ENCODE measurements at regions not wholly inside any gene's neighbourhood (a gene's known extent, or its start where the extent isn't known, plus 50 kb on each side); places are given as distances from the start of the nearest gene placed in this dataset.

GRCh38 chr2:5563411-5563810 lies 128.8 kb upstream of the SOX11 start:
- ATAC-seq (ENCODE audit: insufficient read depth, low read depth): no peak
- H3K9ac ChIP-seq (ENCODE audit: low read depth, low read length): no peak overlapping the region

DNA sequence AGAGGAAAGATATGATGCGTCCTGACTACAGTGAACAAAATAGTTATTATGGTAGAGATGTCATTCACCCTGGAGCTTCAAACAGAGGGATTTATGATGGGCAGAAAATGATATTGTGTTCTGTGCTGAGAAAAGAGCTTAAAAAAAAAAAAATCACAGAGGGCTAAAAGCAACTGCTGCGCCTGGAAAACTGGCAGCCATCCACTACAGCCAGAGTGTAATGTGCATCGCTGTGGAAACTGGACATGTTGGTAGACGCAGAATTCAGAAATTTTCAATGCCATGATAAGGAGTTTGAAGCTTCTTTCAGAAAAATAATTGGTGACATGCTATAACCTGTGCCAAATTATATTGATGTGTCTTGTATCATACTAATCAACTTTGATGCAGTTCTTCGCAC lies 122.9 kb upstream of the SOX11 start:
- H4K20me1 ChIP-seq (ENCODE audit: insufficient read depth, low read length): no peaks in the 10 kb centered on the region
- ATAC-seq (ENCODE audit: insufficient read depth, low read depth): no peak
- TF ChIP-seq, protein P1, sequence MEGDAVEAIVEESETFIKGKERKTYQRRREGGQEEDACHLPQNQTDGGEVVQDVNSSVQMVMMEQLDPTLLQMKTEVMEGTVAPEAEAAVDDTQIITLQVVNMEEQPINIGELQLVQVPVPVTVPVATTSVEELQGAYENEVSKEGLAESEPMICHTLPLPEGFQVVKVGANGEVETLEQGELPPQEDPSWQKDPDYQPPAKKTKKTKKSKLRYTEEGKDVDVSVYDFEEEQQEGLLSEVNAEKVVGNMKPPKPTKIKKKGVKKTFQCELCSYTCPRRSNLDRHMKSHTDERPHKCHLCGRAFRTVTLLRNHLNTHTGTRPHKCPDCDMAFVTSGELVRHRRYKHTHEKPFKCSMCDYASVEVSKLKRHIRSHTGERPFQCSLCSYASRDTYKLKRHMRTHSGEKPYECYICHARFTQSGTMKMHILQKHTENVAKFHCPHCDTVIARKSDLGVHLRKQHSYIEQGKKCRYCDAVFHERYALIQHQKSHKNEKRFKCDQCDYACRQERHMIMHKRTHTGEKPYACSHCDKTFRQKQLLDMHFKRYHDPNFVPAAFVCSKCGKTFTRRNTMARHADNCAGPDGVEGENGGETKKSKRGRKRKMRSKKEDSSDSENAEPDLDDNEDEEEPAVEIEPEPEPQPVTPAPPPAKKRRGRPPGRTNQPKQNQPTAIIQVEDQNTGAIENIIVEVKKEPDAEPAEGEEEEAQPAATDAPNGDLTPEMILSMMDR (IDR thresholded peaks at IDR 0.05; ENCODE audit: borderline replicate concordance, extremely low read depth, low read length, poor library complexity, severe bottlenecking): no peak
- no peak for TF ChIP-seq EZH2 (IDR thresholded peaks at IDR 0.05; ENCODE audit: borderline replicate concordance, low read depth, low read length, severe bottlenecking)

More at GRCh38 chr2:5563411-5563810, 128.8 kb upstream of the SOX11 start:
- H3K36me3 ChIP-seq (ENCODE audit: insufficient read depth, low read length): no peaks in the 10 kb centered on the region
- no peak overlapping the region for H3K4me3 ChIP-seq (ENCODE audit: low read depth in 1 of 2, low read length in 2 of 2)
- TF ChIP-seq, protein P1 (IDR thresholded peaks at IDR 0.05; ENCODE audit: borderline replicate concordance, extremely low read depth, low read length, poor library complexity, severe bottlenecking): no peak
- TF ChIP-seq EZH2 (IDR thresholded peaks at IDR 0.05; ENCODE audit: borderline replicate concordance, low read depth, low read length, severe bottlenecking): no peak
- no peak overlapping the region for H3K4me2 ChIP-seq (ENCODE audit: insufficient read depth, low read length)
- DNase-seq: no peak
- no peaks in the 10 kb centered on the region for H3K79me2 ChIP-seq (ENCODE audit: insufficient read depth, low read length)
- H3K9me3 ChIP-seq (ENCODE audit: insufficient read depth, low read length, severe bottlenecking): no peaks in the 10 kb centered on the region
- no peaks in the 10 kb centered on the region for H3K4me1 ChIP-seq (ENCODE audit: insufficient read depth, low read length)
- no peak overlapping the region for H3K27ac ChIP-seq (ENCODE audit: low read length)
- H2AFZ ChIP-seq (ENCODE audit: low read depth, low read length): no peak overlapping the region
- H3K27me3 ChIP-seq (ENCODE audit: insufficient read depth, low read length, poor library complexity): no peaks in the 10 kb centered on the region
- no peaks in the 10 kb centered on the region for H4K20me1 ChIP-seq (ENCODE audit: insufficient read depth, low read length)

GRCh38 chr2:5576015-5576414 lies 116.2 kb upstream of the SOX11 start:
- H3K27me3 ChIP-seq (ENCODE audit: insufficient read depth, low read length, poor library complexity): no peaks in the 10 kb centered on the region
- H3K9ac ChIP-seq (ENCODE audit: low read depth, low read length): no peak overlapping the region
- no peaks in the 10 kb centered on the region for H3K9me3 ChIP-seq (ENCODE audit: insufficient read depth, low read length, severe bottlenecking)
- no peaks in the 10 kb centered on the region for H3K79me2 ChIP-seq (ENCODE audit: insufficient read depth, low read length)
- H4K20me1 ChIP-seq (ENCODE audit: insufficient read depth, low read length): no peaks in the 10 kb centered on the region
- no peaks in the 10 kb centered on the region for H3K36me3 ChIP-seq (ENCODE audit: insufficient read depth, low read length)
- no peak for DNase-seq
- no peak overlapping the region for H3K27ac ChIP-seq (ENCODE audit: low read length)
- TF ChIP-seq, protein P1 (IDR thresholded peaks at IDR 0.05; ENCODE audit: borderline replicate concordance, extremely low read depth, low read length, poor library complexity, severe bottlenecking): no peak
- TF ChIP-seq EZH2 (IDR thresholded peaks at IDR 0.05; ENCODE audit: borderline replicate concordance, low read depth, low read length, severe bottlenecking): no peak
- no peak overlapping the region for H3K4me2 ChIP-seq (ENCODE audit: insufficient read depth, low read length)
- no peak overlapping the region for H3K4me3 ChIP-seq (ENCODE audit: low read depth in 1 of 2, low read length in 2 of 2)
- no peak for ATAC-seq (ENCODE audit: insufficient read depth, low read depth)
- no peak overlapping the region for H2AFZ ChIP-seq (ENCODE audit: low read depth, low read length)
- H3K4me1 ChIP-seq (ENCODE audit: insufficient read depth, low read length): no peaks in the 10 kb centered on the region

More for the DNA sequence above, 122.9 kb upstream of the SOX11 start:
- H3K4me1 ChIP-seq (ENCODE audit: insufficient read depth, low read length): no peaks in the 10 kb centered on the region
- no peak for DNase-seq
- H3K79me2 ChIP-seq (ENCODE audit: insufficient read depth, low read length): no peaks in the 10 kb centered on the region
- no peaks in the 10 kb centered on the region for H3K9me3 ChIP-seq (ENCODE audit: insufficient read depth, low read length, severe bottlenecking)
- H3K9ac ChIP-seq (ENCODE audit: low read depth, low read length): no peak overlapping the region
- H3K4me3 ChIP-seq (ENCODE audit: low read depth in 1 of 2, low read length in 2 of 2): no peak overlapping the region
- no peak overlapping the region for H3K4me2 ChIP-seq (ENCODE audit: insufficient read depth, low read length)
- H3K27me3 ChIP-seq (ENCODE audit: insufficient read depth, low read length, poor library complexity): no peaks in the 10 kb centered on the region
- no peaks in the 10 kb centered on the region for H3K36me3 ChIP-seq (ENCODE audit: insufficient read depth, low read length)
- H2AFZ ChIP-seq (ENCODE audit: low read depth, low read length): no peak overlapping the region
- no peak overlapping the region for H3K27ac ChIP-seq (ENCODE audit: low read length)

DNA sequence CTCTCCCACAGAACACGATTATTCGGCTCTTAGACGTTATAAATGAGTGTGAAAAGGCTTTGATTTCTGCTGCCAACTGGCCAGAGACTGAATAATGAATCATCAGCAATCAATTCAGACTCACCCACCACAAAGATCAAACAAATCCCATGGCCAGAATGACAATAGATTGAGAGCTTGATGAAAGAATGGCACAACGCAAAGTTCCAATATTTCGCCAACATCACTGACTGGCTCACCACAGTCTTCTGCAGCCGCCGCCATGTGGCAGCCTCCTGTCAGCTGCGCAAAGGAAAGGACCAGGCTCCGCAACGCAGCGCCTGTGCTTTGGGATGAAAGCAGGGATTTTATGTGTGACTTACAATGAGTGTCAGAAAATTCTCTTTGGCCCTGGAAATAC lies 104.4 kb upstream of the SOX11 start:
- ATAC-seq (ENCODE audit: insufficient read depth, low read depth) (no peak), DNase-seq (no peak)
- Histone ChIP-seq H3K4me1 (ENCODE audit: insufficient read depth, low read length) (no peaks in the 10 kb centered on the region), H3K4me2 (ENCODE audit: insufficient read depth, low read length) (no peak overlapping the region), H3K36me3 (ENCODE audit: insufficient read depth, low read length) (no peaks in the 10 kb centered on the region), H4K20me1 (ENCODE audit: insufficient read depth, low read length) (no peaks in the 10 kb centered on the region), H2AFZ (ENCODE audit: low read depth, low read length) (no peak overlapping the region), H3K79me2 (ENCODE audit: insufficient read depth, low read length) (no peaks in the 10 kb centered on the region), H3K9ac (ENCODE audit: low read depth, low read length) (no peak overlapping the region), H3K4me3 (ENCODE audit: low read depth in 1 of 2, low read length in 2 of 2) (no peak overlapping the region), H3K27me3 (ENCODE audit: insufficient read depth, low read length, poor library complexity) (no peaks in the 10 kb centered on the region), H3K27ac (ENCODE audit: low read length) (no peak overlapping the region), H3K9me3 (ENCODE audit: insufficient read depth, low read length, severe bottlenecking) (no peaks in the 10 kb centered on the region)
- TF ChIP-seq, protein P1 (IDR thresholded peaks at IDR 0.05; ENCODE audit: borderline replicate concordance, extremely low read depth, low read length, poor library complexity, severe bottlenecking): no peak
- TF ChIP-seq EZH2 (IDR thresholded peaks at IDR 0.05; ENCODE audit: borderline replicate concordance, low read depth, low read length, severe bottlenecking): no peak

All from DND-41 (cell line).